Posterior vena cava (tissue), 2 donors: ENCODE measurements at regions not wholly inside any gene's neighbourhood (a gene's known extent, or its start where the extent isn't known, plus 50 kb on each side); places are given as distances from the start of the nearest gene placed in this dataset.
A peak's percentile ranks its signal among the peaks of the same experiment; 100 is the strongest.
"Not testable (repeated sequence)": the region's sequence is repeated elsewhere in the genome, so short reads cannot be mapped to it uniquely, and the experiment has no call there.

Experiments
- DNase-seq: peaks from one replicate; pipeline ENCODE4 v3.0.0-alpha.2; 2020; ENCODE audit warnings: low spot score
- intact Hi-C, 2 donors: fragments of 100-400 bp; cut with DNase I; formaldehyde crosslinking; loops; one replicate each; pipeline versions ENCODE4 v1.14.1 to v1.14.2; 2022 to 2023
- donor health status: DM: yes; HTN: yes; CAD: no.
- donor health status: DM: yes; HTN: yes; CAD: no.

DNA sequence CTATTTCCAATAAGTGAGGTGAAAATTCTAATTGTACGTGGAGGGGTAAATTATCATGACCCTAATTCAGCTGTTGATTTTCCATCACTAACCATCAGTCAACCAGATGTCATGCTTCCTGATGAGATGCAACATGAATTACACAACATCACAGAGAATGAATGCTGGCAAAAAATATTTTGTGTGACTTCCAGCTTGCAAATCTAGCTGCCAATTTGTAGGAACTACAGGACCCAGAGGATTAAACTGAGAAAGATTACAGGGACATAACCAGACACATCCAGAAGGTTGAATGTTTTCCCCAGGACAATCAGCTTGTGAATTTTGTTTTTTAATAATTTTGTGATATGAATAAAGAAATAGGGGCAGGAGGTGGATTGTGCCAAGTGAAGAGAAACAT lies 349.0 kb upstream of the ATP10A start:
- DNase-seq = no peak
- intact Hi-C loops = no loop called here

DNA sequence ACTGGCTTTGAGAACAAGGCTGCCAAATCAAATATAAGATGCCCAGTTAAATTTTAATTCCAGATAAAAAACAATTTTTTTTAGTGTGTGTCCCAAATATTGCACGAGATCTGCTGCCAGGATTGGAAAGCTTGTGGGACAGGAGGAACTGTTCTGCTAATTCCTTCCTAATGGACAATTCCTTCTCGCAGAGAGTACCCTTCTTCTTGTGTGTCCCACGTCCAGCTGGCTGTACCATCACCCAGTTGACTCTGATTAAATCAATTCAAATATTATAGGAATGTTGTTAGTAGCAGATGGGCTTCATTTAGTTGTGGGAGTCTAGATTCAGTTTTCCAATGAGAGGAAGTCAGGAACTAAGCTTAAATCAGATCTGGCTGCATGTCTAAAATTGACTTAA lies 347.9 kb upstream of the ATP10A start:
- intact Hi-C loops = no loop called here
- no peak for DNase-seq

GRCh38 chr15:26201177-26201858 lies 338.2 kb upstream of the ATP10A start:
- DNase-seq = no peak
- intact Hi-C loops = no loop called here

DNA sequence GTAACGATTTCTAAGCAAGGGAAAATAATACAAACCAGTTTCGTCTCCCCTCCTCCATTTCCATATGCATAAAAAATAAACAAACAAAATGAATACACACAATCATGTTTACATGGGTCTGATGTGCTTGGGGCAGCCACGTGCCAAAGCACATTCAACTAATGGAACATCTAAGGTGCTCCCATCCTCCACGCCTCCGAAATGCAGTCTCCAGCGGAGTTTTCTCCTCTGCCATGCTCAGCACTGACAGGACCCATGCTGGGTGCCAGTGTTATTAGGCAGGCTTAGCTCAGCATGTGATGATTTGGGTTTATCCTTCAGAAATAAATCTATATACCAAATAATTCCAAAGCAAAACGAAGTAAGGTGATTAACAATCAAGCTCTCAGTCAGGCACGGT lies 337.3 kb upstream of the ATP10A start:
- intact Hi-C loops = no loop called here
- peak; percentile 35 for DNase-seq

DNA sequence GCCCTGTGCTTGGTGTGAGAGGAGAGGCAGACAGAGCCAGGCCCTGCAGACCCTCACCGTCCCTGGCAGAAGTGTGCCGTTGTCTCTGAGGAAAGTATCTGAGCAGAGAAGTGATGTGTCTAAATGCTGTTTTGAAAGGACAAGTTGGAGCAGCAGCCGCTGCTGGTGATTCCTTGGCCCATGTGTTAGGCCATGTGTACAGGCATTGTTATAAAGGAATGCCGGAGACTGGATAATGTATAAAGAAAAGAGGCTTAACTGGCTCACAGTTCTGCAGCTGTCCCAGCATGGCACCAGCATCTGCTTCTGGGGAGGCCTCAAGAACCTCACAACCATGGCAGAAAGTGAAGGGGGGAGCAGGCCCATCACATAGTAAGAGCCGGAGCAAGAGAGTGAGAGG lies 334.6 kb upstream of the ATP10A start:
- no peak for DNase-seq
- intact Hi-C loops = no loop called here

DNA sequence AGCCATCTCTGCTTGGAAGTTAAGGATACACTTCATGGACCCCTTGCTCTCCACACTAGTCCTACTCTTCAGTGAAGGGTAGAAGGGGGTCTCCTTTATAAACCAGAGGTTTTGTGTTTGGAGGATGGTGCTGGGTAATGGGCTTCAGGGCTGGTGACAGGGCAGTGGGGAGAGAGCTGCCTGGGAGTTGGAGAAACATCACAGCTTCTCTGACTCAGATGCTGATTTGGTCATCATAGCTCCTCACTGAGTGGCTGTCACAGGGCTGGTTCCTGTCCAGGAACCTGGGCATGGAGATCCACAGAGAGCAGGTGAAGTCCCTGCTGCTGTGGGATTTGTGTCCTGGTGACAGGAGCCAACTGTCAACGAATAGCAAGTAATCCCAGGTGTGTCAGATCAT lies 333.9 kb upstream of the ATP10A start:
- intact Hi-C loops = no loop called here
- DNase-seq = no peak

DNA sequence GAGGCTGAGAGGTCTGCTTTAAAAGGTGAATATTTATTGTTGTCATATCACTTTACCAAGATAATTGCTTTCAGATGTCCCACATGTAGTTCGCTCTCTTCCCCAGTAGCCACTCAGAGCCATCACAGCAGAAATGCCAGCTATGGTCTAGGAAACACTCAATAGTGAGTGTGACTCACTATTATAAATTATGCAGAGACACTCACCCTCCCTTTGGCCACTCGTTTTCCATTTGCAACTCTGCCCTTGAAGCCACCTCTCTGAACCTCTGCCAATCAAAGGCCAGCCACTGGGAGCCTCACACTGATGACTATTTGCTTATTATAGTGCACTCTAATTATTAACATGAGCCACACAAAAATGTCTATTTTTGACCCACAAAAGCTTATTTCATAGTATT lies 328.1 kb upstream of the ATP10A start:
- DNase-seq = no peak
- intact Hi-C loops = no loop called here

DNA sequence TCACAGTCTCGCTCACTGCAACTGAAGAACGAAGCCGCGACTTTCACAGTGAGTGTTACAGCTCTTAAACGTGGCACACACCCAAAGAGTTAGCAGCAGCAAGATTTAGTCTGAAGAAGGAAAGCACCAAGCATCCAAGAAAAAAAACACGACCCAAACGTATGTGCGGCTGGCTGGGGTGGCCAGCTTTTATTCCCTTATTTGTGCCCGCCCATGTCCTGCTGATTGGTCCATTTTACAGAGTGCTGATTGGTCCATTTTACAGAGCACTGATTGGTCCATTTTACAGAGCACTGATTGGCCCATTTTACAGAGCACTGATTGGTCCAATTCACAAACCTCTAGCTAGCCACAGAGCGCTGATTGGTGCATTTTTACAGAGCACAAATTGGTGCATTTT lies 323.0 kb upstream of the ATP10A start:
- intact Hi-C loops, DNase-seq: not testable (repeated sequence)

DNA sequence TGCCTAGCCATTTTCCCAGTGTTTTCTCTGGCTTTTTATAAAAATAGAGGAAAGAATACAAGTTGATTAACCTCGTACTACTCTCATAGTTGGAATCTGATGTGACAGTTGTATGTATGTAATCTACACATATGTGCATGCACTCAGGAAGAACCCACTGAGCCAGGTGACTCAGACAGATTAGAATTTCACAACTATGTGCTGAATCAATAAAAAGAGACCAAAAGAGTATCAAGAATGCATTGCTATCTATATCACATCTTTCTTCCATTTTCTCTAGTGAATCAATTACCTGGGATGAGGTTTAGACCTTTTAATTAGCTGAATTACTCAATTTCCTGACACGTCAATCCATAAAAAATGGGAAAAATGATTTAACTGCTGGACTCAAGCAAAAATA lies 319.3 kb upstream of the ATP10A start:
- no peak for DNase-seq
- intact Hi-C loops = no loop called here

GRCh38 chr15:26179906-26180305 lies 316.8 kb upstream of the ATP10A start:
- intact Hi-C loops = no loop called here
- no peak for DNase-seq

GRCh38 chr15:26178640-26179220 lies 315.6 kb upstream of the ATP10A start:
- DNase-seq = no peak
- intact Hi-C loops = no loop called here

GRCh38 chr15:26177816-26178215 lies 314.7 kb upstream of the ATP10A start:
- intact Hi-C loops = no loop called here
- no peak for DNase-seq

DNA sequence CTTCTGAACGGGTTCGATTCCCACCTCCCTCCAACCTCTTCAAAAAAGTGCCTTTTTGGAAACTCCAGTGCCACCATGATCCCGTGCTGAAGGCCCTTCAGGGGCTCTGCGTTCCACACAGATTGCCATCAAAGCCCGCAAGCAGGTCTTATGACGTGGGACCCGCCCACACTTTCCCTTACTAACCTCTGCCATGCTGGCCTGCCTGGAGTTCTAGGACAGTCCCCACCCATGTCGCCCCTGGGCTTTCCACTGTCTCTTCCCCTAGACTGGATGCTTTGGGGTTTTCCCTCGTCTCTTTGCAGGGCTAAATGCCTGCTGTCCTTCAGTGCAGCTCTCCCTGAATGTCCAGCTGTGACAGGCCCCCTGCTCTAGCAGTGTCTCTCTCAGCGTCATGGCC lies 313.7 kb upstream of the ATP10A start:
- intact Hi-C loops = no loop called here
- no peak for DNase-seq

GRCh38 chr15:26171266-26171665 lies 308.1 kb upstream of the ATP10A start:
- no peak for DNase-seq
- intact Hi-C loops = no loop called here

DNA sequence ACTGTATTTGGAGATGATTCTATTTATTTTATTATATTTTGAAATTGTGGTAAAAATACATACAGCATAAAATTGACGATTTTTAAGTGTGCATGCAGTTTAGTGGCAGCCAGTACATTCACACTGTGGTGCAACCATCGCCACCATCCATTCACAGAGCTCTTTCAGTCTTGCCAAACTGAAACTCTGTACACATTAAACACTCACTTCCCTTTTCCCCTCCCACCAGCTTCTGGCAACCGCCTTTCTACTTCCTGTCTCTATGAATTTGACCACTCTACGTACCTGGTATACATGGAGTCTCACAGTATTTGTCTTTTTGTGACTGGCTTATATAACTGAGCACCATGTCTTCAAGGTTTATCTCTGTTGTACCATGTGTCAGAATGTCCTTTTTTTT lies 303.3 kb upstream of the ATP10A start:
- intact Hi-C loops = loop anchor here in 1 of 2 donors (10.0 kb wide), 1 partner anchor 362 kb away; no protein-coding TSS in a partner anchor
- DNase-seq = no peak

DNA sequence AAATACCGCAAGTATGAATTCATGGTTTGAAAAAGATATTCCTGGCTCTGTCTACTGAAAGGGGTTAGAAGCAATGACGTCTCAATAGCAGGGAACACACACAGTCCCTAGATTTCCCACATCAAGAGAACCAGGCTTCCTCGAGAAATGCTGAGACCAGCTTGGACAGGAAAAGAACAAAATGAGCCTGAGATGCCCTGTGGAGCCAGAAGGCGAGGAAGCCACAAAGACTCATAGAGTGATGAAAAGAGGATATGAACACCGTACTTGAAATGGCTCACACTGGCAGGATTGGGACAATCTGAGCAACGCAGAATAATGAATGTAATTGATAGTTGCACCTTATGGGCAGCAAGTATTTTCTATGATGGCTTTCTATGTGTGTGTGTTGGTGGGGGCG lies 302.4 kb upstream of the ATP10A start:
- intact Hi-C loops = loop anchor here in 1 of 2 donors (10.0 kb wide), 1 partner anchor 361 kb away; no protein-coding TSS in a partner anchor
- no peak for DNase-seq

GRCh38 chr15:26160343-26160742 lies 297.2 kb upstream of the ATP10A start:
- intact Hi-C loops = loop anchor here in 1 of 2 donors (10.0 kb wide), 1 partner anchor 356 kb away; no protein-coding TSS in a partner anchor
- no peak for DNase-seq

DNA sequence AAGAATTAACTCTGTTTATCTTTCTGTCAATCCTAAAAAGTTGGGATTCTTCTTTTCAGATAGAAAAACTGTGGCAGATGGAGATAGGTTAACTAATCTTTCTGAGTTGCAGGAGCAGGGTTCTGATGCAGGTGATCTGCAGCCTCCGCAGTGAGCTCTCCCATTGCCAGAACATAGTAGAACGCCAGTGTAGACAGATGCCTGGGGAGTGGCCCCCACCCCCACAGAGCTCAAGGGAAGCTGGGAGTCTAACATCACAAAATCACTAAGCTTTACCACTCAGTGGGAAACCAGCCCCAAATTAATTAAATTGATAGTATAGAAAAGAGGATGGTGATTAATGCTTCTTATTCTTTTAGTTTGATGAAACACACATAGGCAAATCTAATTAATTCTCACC lies 295.0 kb upstream of the ATP10A start:
- intact Hi-C loops = loop anchor here in 1 of 2 donors (10.0 kb wide), 1 partner anchor 1757 kb away; no protein-coding TSS in a partner anchor

DNA sequence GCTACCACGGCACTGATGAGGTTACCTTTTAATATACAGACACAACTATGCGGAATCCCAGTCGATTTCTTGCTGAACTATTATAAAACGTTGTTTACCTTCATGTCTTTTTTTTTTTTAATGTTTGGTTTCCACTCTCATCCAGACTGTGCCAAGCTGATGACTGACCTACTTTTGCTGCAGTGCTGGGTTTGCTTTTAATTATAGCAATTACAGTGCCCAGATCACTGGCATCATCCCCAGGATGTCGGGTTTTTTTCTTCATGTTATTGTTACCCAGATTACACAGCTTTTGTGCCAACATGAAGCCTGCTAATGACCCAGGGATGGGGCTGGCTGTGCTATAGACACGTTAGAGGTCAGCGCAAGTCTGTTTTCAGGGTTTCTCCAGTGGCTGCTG lies 294.0 kb upstream of the ATP10A start:
- no peak for DNase-seq
- intact Hi-C loops = loop anchor here in 1 of 2 donors (10.0 kb wide), 1 partner anchor 1758 kb away; no protein-coding TSS in a partner anchor

More for the DNA sequence above, 295.0 kb upstream of the ATP10A start:
- DNase-seq = no peak

DNA sequence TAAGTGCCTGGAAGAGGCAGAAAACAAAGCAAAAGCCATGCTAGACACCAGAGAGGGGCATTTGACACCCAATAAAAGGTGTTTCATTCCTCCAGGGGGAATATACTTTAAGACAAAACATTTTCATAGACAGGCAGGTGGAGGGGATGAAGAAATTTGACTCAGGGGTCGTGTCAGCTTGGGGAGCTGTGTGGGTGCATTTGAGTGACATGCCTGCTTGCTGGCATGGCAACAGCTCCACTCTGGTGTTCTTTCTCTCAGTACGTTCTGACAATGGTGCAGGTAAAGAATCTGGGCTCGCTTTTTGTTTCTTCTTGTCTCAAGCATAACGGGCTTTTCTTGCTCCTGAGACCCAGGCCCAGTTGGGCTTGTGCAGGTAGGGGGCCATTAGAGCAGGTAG lies 292.9 kb upstream of the ATP10A start:
- no peak for DNase-seq
- intact Hi-C loops = loop anchor here in 1 of 2 donors (10.0 kb wide), 1 partner anchor 1759 kb away; no protein-coding TSS in a partner anchor
